GM18873 (cell line): ENCODE measurements at regions not wholly inside any gene's neighbourhood (a gene's known extent, or its start where the extent isn't known, plus 50 kb on each side); places are given as distances from the start of the nearest gene placed in this dataset.

Experiments used
- ATAC-seq: cut with Tn5 transposase; IDR thresholded peaks from one replicate; pipeline ENCODE4 v1.9.1; 2021; ENCODE audit warnings: mild to moderate bottlenecking, moderate library complexity, moderate number of reproducible peaks; ENCODE audit not compliant: unreplicated experiment, low FRiP score

GRCh38 chr10:128751284-128751683 is 625.1 kb upstream of the MKI67 start:
- no peak for ATAC-seq

GRCh38 chr10:128751851-128752250 is 625.6 kb upstream of the MKI67 start:
- no peak for ATAC-seq

GRCh38 chr10:128759174-128759573 is 633.0 kb upstream of the MKI67 start:
- ATAC-seq: no peak

- no peak for ATAC-seq
Observed at GRCh38 chr10:128763588-128763987, 637.4 kb upstream of the MKI67 start.

- ATAC-seq: no peak
Observed at GRCh38 chr10:128764190-128764589, 638.0 kb upstream of the MKI67 start.

- no peak for ATAC-seq
Observed at GRCh38 chr10:128766915-128767314, 640.7 kb upstream of the MKI67 start.

- ATAC-seq: no peak
Observed at GRCh38 chr10:128774979-128775378, 648.8 kb upstream of the MKI67 start.

GRCh38 chr10:128775743-128776142 is 649.5 kb upstream of the MKI67 start:
- ATAC-seq: no peak

- ATAC-seq: no peak
Observed at GRCh38 chr10:128776673-128777252, 650.5 kb upstream of the MKI67 start.

GRCh38 chr10:128777342-128777741 is 651.1 kb upstream of the MKI67 start:
- no peak for ATAC-seq

GRCh38 chr10:128779416-128779815 is 653.2 kb upstream of the MKI67 start:
- no peak for ATAC-seq

- no peak for ATAC-seq
Observed at GRCh38 chr10:128780156-128780761, 654.0 kb upstream of the MKI67 start.

- no peak for ATAC-seq
Observed at GRCh38 chr10:128781637-128782036, 655.4 kb upstream of the MKI67 start.

- no peak for ATAC-seq
Observed at GRCh38 chr10:128784444-128784843, 658.2 kb upstream of the MKI67 start.

GRCh38 chr10:128792426-128793140 is 666.4 kb upstream of the MKI67 start:
- ATAC-seq: no peak

GRCh38 chr10:128793726-128794655 is 667.8 kb upstream of the MKI67 start:
- no peak for ATAC-seq

- no peak for ATAC-seq
Observed at GRCh38 chr10:128796396-128796912, 670.2 kb upstream of the MKI67 start.

GRCh38 chr10:128802062-128802461 is 665.0 kb upstream of the MGMT start:
- no peak for ATAC-seq

GRCh38 chr10:128803790-128804189 is 663.3 kb upstream of the MGMT start:
- ATAC-seq: no peak

GRCh38 chr10:128804411-128804810 is 662.6 kb upstream of the MGMT start:
- ATAC-seq: no peak
